ENCODE measurements at regions not wholly inside any gene's neighbourhood (a gene's known extent, or its start where the extent isn't known, plus 50 kb on each side); places are given as distances from the start of the nearest gene placed in this dataset.

DNA sequence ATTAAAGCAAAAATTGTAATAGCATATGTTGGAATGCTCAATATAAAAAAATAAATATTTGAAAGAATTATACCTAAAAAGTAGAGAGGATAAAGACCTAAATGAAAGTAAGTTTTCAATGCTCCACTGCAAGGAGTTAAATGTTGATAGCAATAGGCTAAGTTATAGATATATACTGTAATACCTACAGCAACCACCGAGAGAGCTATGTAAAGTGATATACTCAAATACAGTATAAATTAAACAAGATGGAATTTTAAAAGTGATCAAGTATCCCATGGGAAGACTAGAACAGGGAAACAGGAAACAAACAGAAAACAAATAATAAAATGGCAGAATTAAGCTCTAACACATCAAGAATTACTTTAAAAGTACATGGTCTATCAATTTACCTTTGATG lies 73.9 kb downstream of the CASP3 start:
- no peak for DNase-seq

- peak in 1 of 2 donors; percentile 14 for DNase-seq
Observed at GRCh38 chr4:184574861-184575260, 74.4 kb downstream of the CASP3 start.

DNA sequence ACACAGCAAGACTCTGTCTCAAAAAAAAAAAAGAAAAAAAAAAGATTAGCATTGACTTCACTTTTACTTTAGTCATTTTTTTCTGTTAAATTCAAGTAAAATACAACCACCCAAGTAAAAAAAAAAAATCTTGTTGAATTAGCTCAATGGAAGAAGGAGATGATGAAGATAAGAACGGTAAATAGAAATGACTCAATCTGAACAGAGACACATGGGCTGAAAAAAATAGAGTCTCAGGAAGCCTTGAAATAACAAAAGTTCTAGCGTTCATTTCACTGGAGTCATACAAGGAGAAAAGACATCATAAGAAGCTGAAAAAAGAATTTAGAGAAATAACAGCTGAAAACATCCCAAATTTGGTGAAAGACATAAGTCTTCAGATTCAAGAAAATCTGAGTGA lies 75.5 kb downstream of the CASP3 start:
- no peak for DNase-seq

GRCh38 chr4:184568770-184569169 lies 80.5 kb downstream of the CASP3 start:
- no peak for DNase-seq

DNA sequence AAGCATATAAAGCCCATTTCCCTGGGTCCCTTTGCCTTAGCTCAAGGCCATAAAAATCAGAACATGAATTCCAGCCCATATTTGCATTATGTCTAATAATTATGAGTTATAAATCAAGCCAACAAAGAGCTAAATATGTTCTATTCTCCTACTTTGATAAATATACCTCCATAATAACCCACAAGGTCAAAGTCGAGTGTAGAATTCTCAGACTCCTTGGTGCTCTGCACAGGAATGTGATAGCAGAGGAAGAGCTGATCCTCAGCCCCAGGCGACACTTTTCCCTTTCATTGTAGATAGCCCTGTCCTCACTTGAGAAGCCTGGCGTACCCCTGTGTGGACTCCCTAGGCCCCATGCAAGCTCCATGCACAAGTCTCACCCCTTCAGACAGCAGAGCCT lies 85.6 kb downstream of the CASP3 start:
- DNase-seq, result no peak

DNA sequence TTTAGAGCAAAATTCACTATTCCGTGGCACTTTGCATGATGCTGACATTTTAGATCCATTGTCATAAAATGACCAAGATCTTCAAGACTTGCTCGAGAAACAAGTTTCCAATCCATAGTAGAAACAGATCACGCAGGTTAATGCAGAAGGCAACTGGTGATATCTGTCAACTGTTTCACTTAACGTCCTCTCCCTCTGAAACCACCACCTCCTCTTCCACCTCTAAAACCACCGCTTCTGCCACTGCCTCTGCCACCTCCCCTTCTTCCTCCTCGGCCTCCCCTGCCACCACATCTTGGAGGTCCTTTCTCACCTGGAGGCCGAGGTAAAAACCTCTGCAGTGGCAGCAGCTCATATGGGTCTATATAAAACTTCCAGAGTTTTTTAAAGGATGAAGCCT lies 84.6 kb upstream of the IRF2 start:
- DNase-seq, result no peak

- DNase-seq, result no peak
Observed at GRCh38 chr4:184553891-184554290, 79.5 kb upstream of the IRF2 start.

DNA sequence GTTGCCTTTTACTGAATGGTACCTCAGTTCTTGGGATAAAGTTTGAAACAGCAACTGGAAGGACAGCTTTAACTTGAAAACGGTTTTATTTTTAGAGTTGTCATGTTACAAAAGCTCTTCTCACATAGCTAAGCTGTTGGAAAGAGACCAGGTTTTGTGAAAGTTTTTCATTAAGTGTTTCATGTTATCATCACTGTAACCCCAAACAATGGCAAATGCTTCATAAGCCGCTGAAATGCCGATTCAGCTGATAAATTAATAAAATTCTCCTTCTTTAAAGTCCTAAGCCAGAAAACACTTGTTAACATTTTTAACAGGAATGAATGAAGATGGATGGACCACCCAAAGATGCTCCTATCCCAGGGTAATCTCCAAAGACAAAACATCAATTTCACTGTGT lies 76.1 kb upstream of the IRF2 start:
- DNase-seq, result no peak

DNA sequence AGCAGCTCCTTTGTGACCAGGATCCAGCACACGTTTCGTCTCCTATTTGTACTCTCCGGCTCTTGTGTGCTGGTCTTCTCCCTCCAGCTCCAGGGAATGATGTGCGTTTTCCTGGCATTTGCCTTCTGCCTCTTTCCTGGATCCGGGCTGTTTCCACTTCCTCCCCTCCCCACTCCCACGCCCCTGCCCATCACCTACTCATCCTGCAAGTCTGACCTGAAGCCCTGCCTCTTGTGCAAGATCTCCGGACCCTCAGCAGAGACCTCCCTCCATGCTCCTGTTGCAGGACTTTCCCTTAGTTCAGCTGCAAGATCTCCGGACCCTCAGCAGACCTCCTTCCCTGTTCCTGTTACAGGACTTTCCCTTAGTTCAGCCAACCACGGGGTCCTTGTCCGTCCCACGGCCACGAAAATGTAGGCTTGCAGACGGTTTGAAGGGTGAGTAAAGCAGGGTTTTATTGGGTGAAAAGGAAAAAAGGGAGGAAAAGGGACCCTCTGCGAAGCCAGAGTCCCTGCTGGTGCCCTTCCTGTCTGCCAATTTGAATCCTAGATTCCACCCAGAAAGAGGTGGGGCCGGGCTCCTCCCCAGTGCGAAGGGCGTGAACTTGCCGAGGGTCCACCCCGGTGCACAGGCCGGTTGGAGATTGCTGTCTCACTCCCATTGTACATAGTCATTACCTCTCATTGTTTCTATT lies 74.4 kb upstream of the IRF2 start:
- DNase-seq, result no peak

GRCh38 chr4:184548316-184548647 lies 73.9 kb upstream of the IRF2 start:
- no peak for DNase-seq

DNA sequence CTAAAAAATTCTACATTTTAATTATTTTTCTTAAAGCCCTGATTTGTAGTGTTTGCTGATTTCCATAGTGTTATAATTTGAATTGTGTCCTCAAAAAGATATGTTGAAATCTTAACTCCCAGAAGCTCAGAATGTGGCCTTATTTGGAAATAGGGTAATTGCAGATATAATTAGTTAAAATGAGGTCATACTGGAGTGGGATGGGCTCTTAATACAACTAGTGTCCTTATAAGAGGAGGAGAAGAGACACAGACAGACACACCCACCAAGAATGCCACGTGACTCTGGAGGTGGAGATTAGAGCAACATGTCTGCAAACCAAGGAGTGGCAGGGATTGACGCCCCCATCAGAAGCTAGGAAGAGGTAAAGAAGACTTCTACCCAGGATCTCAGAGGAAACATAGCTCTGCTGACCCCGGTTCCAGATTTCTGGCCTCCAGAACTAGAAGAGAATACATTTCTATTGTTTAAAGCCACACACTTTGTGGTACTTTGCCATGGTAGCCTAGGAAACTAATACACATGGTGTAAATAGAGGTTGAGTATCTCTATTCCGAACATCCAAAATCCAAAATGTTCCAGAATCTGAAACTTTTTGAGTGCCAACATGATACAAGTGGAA lies 70.5 kb upstream of the IRF2 start:
- DNase-seq, result no peak

- DNase-seq, result no peak
Observed at GRCh38 chr4:184541907-184542306, 67.6 kb upstream of the IRF2 start.

GRCh38 chr4:184540307-184540706 lies 66.0 kb upstream of the IRF2 start:
- DNase-seq, result no peak

GRCh38 chr4:184538023-184538599 lies 63.8 kb upstream of the IRF2 start:
- DNase-seq, result peak; percentile 87 to 88

- peak; percentile 91 to 92 for DNase-seq
Observed at GRCh38 chr4:184537269-184538022, 63.1 kb upstream of the IRF2 start.

- peak in 1 of 2 donors; percentile 40 for DNase-seq
Observed at GRCh38 chr4:184536881-184537248, 62.5 kb upstream of the IRF2 start.

DNA sequence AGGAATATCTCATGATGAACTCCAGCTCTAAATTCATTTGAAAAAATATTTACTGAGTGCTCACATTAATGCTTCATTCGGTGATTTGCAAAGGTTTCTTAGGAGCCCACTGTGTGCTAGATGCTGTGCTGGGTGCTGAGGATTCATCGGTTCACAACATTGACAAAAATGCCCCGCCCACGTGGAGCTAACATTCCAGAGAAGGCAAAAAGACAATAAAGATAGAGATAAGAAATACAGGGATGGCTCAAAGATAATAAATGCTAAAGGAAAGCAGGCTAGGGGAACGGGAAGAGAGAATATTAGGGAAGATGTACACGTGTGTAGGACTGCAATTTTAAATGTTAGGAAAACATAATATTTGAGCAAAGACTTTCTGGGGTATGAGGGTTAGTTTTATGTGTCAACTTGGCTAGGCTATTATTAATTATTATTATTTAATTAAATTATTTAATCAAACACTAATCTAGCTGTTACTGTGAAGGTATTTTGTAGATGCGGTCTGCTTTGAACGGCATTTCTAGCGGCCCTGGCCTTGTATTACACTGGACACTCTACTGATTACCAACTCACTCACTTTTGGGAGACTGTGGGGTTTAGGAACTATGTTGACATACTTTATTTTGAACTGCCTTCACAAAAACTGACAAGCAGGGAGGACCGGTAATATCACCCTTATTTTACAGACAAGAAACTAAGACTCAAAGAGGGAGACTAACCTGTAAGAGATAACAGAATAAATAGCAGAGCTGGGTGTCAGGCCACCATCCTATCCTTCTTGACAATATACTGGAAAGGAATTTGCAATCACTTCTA lies 61.9 kb upstream of the IRF2 start:
- no peak for DNase-seq

DNA sequence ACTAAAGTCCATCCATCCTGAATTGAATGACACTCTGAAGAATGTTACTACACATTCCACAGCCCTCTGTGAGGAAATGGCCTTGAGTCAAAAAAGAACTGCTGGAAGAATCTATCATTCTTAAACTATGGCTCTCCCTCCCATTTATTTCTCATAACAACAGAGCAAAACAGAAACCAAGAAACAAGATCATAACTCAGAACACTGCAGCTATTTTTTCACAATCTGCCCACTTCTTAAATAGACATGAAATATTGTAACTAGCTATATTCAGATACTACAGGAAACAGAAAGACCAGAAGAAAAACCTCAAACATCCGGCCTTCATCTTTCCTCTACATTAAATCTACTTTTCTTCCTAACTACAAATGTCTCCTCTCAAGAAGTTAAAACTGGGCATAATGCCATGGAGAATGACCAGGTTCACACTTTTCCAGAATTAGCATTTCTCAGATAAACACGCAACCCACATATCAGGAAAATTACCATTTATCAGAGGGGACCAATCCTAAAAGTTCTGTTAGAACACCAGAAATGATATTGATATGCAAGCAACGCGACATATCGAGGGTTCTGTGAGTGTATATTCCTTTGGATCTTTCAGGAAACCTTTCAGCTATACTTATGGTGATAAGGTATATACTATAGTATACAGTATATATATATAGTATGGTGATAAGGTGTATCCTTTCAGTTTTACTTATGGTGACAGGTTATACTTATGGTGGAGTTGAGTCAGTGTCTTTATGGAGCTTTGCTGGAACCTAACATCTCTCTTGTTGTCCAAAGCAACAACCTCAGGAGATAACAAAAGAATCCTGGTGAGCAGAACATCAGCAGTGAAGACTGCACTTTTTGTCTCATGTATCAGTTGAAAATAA lies 60.4 kb upstream of the IRF2 start:
- peak in 1 of 2 donors; percentile 77 for DNase-seq

- DNase-seq, result no peak
Observed at GRCh38 chr4:184533908-184534307, 59.6 kb upstream of the IRF2 start.

GRCh38 chr4:184531008-184531407 lies 56.7 kb upstream of the IRF2 start:
- DNase-seq, result no peak

DNA sequence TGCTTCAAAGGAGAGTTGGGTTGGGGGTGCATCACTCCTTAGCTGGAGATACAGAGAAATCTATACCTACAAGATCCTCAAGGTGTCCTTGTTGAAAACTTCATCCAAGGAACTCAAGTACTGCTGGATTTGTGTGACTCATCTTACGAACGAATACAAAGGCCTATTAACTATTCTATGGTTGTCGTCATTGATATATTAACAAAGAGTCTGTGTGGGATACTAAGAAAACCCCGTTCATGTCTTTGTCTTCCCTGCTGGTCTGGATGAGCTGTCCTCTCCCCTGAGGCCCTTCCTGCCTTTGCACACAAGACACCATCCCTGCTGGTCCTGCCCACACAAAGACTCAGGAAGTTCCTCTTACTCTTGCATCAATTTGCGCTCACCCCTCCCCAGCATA lies 54.9 kb upstream of the IRF2 start:
- no peak for DNase-seq

GRCh38 chr4:184528713-184529112 lies 54.4 kb upstream of the IRF2 start:
- no peak for DNase-seq

All from CD4-positive, alpha-beta T cell treated with Interleukin-4 for 1 hour (primary cell).